GM20000 (cell line): ENCODE measurements at regions not wholly inside any gene's neighbourhood (a gene's known extent, or its start where the extent isn't known, plus 50 kb on each side); places are given as distances from the start of the nearest gene placed in this dataset.

Experiments used
- DNase-seq: peaks from one replicate; pipeline ENCODE4 v3.0.0; 2012; ENCODE audit warnings: low spot score
- CTCF ChIP-seq: IDR thresholded peaks from 2 replicates; pipeline ENCODE4 v1.5.1; 2012; ENCODE audit warnings: mild to moderate bottlenecking, control low read depth; ENCODE audit errors: extremely low read depth, missing control alignments

DNA sequence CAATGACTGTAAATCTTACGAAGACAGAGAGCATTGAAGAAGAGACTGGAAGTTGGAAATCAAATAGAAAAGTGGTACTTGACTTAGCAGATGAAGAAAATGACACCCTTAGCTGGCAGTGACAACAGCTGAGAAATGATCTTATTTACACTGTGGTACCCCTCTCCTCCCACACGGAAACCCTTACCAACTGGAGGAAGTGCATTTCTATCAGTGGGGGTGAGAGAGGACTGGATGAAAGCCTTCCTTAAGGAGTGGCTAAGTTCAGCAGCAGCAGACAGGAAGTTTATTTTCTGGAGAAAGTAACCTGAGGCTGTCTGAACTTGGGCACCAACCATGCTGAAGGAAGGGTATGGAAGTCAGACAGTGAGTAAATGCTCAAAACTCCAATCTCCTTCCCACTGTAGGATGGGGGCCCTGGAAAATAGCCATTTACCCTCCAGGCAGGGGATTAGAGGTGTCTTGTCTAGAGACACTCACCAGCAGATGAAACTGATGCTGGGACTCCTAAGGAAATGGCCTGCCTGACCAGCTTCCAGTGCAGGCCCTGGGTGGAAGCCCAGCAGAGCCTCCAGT lies 160.2 kb upstream of the NCK2 start:
- no peak for DNase-seq
- TF ChIP-seq CTCF = no peak

DNA sequence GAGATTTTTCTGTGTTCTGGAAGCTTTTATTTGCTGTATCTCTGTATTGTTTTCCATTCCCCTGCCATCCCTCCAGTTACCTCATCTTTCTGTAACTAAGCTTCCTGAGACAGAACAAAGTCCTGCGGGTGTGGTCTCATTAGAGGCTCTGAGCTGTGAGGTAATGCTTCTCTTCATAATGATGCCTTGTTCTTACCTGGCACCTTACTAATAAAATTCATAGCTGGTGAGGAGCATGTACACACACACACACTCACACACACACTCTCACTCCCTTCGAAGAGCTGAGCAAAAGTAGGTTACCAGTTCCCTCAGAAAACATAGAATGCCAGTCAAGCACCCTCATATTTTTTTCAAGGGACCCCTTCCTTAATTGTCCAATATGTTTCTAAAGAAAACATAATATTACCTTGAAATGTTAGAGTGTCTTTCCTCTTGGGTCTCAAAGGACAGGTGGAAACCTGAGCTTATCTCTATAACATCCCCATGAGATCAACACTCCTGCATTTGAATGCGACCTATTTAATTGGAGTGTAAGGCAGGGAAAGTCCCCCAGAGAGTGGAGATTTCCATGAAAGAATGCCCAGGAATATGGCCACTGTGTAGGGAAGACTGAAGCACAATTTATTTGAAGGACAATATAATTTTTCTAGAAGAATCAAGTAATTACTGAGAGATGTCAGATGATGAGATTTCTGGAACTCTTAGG lies 161.6 kb upstream of the NCK2 start:
- no peak for TF ChIP-seq CTCF
- no peak for DNase-seq

GRCh38 chr2:105581555-105581944 lies 163.2 kb upstream of the NCK2 start:
- TF ChIP-seq CTCF = no peak

GRCh38 chr2:105580870-105581554 lies 163.7 kb upstream of the NCK2 start:
- DNase-seq = no peak
- TF ChIP-seq CTCF = no peak

More at GRCh38 chr2:105581555-105581944, 163.2 kb upstream of the NCK2 start:
- no peak for DNase-seq

DNA sequence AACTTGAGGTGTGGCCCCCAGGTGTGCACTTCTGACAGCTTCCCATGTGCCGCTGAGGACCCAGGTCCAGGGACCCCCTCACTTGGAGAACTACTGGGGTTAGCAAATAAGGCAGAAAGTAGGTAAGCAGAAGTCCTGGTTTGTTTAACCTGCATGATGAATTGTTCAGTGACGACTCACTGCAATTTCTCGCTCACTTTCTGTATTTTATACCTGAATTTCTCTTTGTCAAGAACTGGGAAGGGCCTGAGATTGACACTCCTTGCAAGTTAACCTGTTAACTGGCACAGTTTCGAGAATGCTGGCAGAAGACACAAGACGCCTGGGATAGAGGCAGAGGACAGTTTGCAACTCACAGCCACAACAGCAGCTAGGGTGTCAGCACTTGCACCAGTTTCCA lies 164.5 kb upstream of the NCK2 start:
- TF ChIP-seq CTCF = no peak
- DNase-seq = no peak

DNA sequence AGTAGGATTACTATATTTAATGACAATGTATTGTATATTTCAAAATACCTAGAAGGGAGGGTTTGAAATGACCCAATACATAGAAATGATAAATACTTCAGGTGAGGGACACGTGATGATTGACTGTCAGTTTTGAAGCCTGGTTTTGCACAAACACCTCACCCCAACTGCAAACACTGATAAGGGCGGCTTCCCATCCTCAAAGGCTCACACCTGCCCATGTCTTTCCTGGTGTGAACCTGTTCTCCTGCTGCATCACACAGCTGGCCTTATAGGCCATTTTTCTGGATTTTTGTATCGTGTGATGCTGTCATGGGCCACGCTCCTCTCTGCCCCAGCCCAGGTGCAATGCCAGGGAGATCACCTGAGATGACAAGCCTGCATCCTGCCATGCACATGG lies 166.5 kb upstream of the NCK2 start:
- TF ChIP-seq CTCF = no peak
- DNase-seq = no peak

- no peak for TF ChIP-seq CTCF
- no peak for DNase-seq
Measured at GRCh38 chr2:105577762-105578161, 166.9 kb upstream of the NCK2 start.
